ENCODE measurements at regions not wholly inside any gene's neighbourhood (a gene's known extent, or its start where the extent isn't known, plus 50 kb on each side); places are given as distances from the start of the nearest gene placed in this dataset.

DNA sequence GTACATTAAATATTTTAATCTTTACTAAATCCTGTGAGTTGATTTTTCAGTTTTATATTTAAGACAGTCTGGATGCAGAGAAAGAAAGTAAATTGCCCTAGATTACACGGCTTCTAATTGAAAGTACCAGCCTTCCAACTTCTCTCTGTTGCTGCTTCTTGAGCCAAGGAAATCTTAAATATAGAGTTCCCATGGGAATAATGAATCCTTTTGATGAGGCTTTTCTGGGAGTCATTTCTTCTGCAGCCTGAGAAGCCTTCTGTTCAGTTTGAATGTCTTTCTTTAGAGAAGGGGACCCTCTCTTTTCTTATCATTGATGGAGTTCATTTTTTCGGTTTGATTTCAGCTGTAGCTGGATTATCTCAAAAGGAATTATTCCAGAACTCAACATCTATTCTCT lies 317.3 kb upstream of the PTPRD start:
- TF ChIP-seq ZNF571 (tag by site-specific recombination; IDR thresholded peaks at IDR 0.05) = no peak
- no peak for TF ChIP-seq ZNF354C (tag by site-specific recombination; IDR thresholded peaks at IDR 0.05; ENCODE audit: borderline replicate concordance, low read depth)
- no peak for TF ChIP-seq ZNF426 (tag by site-specific recombination; IDR thresholded peaks at IDR 0.05)
- no peak for TF ChIP-seq ZNF2 (tag by site-specific recombination; IDR thresholded peaks at IDR 0.05)
- TF ChIP-seq, protein P1, sequence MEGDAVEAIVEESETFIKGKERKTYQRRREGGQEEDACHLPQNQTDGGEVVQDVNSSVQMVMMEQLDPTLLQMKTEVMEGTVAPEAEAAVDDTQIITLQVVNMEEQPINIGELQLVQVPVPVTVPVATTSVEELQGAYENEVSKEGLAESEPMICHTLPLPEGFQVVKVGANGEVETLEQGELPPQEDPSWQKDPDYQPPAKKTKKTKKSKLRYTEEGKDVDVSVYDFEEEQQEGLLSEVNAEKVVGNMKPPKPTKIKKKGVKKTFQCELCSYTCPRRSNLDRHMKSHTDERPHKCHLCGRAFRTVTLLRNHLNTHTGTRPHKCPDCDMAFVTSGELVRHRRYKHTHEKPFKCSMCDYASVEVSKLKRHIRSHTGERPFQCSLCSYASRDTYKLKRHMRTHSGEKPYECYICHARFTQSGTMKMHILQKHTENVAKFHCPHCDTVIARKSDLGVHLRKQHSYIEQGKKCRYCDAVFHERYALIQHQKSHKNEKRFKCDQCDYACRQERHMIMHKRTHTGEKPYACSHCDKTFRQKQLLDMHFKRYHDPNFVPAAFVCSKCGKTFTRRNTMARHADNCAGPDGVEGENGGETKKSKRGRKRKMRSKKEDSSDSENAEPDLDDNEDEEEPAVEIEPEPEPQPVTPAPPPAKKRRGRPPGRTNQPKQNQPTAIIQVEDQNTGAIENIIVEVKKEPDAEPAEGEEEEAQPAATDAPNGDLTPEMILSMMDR (tag by site-specific recombination; IDR thresholded peaks at IDR 0.05) = no peak
- TF ChIP-seq ZNF140 (tag by site-specific recombination; IDR thresholded peaks at IDR 0.05) = no peak
- TF ChIP-seq, protein P2, sequence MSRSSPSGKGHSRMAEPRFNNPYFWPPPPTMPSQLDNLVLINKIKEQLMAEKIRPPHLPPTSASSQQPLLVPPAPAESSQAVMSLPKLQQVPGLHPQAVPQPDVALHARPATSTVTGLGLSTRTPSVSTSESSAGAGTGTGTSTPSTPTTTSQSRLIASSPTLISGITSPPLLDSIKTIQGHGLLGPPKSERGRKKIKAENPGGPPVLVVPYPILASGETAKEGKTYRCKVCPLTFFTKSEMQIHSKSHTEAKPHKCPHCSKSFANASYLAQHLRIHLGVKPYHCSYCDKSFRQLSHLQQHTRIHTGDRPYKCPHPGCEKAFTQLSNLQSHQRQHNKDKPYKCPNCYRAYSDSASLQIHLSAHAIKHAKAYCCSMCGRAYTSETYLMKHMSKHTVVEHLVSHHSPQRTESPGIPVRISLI (tag by site-specific recombination; IDR thresholded peaks at IDR 0.05) = no peak

Measured in HEK293 (cell line).